Karpas-422 (cell line): ENCODE measurements at regions not wholly inside any gene's neighbourhood (a gene's known extent, or its start where the extent isn't known, plus 50 kb on each side); places are given as distances from the start of the nearest gene placed in this dataset.
A peak's percentile ranks its signal among the peaks of the same experiment; 100 is the strongest.

Source experiments
- DNase-seq: peaks from one replicate; pipeline ENCODE4 v3.0.0-alpha.2; 2015
- H2AFZ ChIP-seq: fragments of 200-600 bp; sonication (generic); 2 replicates; pipeline ENCODE4 v1.6.1; 2014; ENCODE audit warnings: antibody characterized with exemption, low read length, mixed read lengths
- H3K27ac ChIP-seq: fragments of 200-600 bp; sonication (generic); 2 replicates; pipeline ENCODE4 v1.5.1; 2014; ENCODE audit warnings: mild to moderate bottlenecking, low read length, moderate library complexity
- H3K27me3 ChIP-seq: fragments of 200-600 bp; sonication (generic); 2 replicates; pipeline ENCODE4 v1.6.1; 2014; ENCODE audit warnings: low read length, mixed read lengths
- H3K36me3 ChIP-seq: fragments of 200-600 bp; sonication (generic); 2 replicates; pipeline ENCODE4 v1.6.1; 2014; ENCODE audit warnings: low read length, mixed read lengths; ENCODE audit not compliant: insufficient read depth
- H3K4me1 ChIP-seq: fragments of 200-600 bp; sonication (generic); 2 replicates; pipeline ENCODE4 v1.6.1; 2014; ENCODE audit warnings: mild to moderate bottlenecking, low read length, mixed read lengths
- H3K4me2 ChIP-seq: fragments of 200-600 bp; sonication (generic); 2 replicates; pipeline ENCODE4 v1.6.1; 2014; ENCODE audit warnings: low read length, low read depth, mild to moderate bottlenecking; ENCODE audit not compliant: poor library complexity, severe bottlenecking
- H3K4me3 ChIP-seq: fragments of 200-600 bp; sonication (generic); 2 replicates; pipeline ENCODE4 v1.5.1; 2014; ENCODE audit warnings: mild to moderate bottlenecking, antibody characterized with exemption, low read length, mixed read lengths
- H3K79me2 ChIP-seq: fragments of 200-600 bp; sonication (generic); 2 replicates; pipeline ENCODE4 v1.6.1; 2014; ENCODE audit warnings: mild to moderate bottlenecking, low read length, mixed read lengths
- H3K9ac ChIP-seq: fragments of 200-600 bp; sonication (generic); 2 replicates; pipeline ENCODE4 v1.6.0; 2014; ENCODE audit warnings: low read length
- H3K9me2 ChIP-seq: fragments of 200-600 bp; sonication (generic), shearing (Covaris generic); replicated peaks from 2 replicates; pipeline ENCODE4 v1.6.0; 2014; ENCODE audit warnings: mild to moderate bottlenecking, low read length, moderate library complexity; ENCODE audit not compliant: insufficient read depth
- H3K9me3 ChIP-seq: fragments of 300-700, 200-600 bp; sonication (generic); 2 replicates; pipeline ENCODE4 v1.6.1; 2014; ENCODE audit warnings: low read length, mixed read lengths
- H4K20me1 ChIP-seq: fragments of 200-600 bp; sonication (generic); 2 replicates; pipeline ENCODE4 v1.6.1; 2014; ENCODE audit warnings: mild to moderate bottlenecking, antibody characterized with exemption, low read length, low read depth; ENCODE audit not compliant: insufficient read depth

- Histone ChIP-seq H3K9me2 (no peaks in the 10 kb centered on the region), H3K27ac (no peak overlapping the region), H3K9ac (no peak overlapping the region), H3K4me3 (no peak overlapping the region), H3K9me3 (no peaks in the 10 kb centered on the region), H3K4me2 (no peak overlapping the region), H4K20me1 (no peaks in the 10 kb centered on the region), H3K36me3 (no peaks in the 10 kb centered on the region), H3K79me2 (no peaks in the 10 kb centered on the region), H3K27me3 (no peaks in the 10 kb centered on the region), H2AFZ (no peak overlapping the region), H3K4me1 (no peaks in the 10 kb centered on the region)
- no peak for DNase-seq
Measured at GRCh38 chr2:33777786-33778185, 178.7 kb upstream of the FAM98A start.

DNA sequence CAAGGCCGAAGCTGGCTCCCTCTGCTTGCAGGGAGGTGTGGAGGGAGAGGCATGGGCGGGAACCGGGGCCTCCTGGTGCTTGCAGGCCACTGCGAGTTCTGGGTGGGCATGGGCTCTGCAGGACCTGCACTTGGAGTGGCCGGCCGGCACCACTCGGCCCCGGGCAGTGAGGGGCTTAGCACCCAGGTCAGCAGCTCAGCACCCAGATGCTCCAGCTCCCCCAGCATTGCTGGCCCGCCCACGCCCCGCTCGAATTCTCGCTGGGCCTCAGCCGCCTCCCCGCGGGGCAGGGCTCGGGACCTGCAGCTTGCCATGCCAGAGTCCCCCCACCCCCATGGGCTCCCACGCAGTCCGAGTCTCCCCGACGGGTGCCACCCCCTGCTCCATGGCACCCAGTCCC is 176.2 kb upstream of the FAM98A start:
- no peaks in the 10 kb centered on the region for H3K27me3 ChIP-seq
- H3K9me3 ChIP-seq, result no peaks in the 10 kb centered on the region
- no peaks in the 10 kb centered on the region for H4K20me1 ChIP-seq
- no peak overlapping the region for H2AFZ ChIP-seq
- no peaks in the 10 kb centered on the region for H3K4me1 ChIP-seq
- H3K9ac ChIP-seq, result no peak overlapping the region
- H3K4me2 ChIP-seq, result no peak overlapping the region
- no peaks in the 10 kb centered on the region for H3K9me2 ChIP-seq
- H3K27ac ChIP-seq, result no peak overlapping the region
- no peaks in the 10 kb centered on the region for H3K36me3 ChIP-seq
- no peak for DNase-seq
- H3K79me2 ChIP-seq, result no peaks in the 10 kb centered on the region
- no peak overlapping the region for H3K4me3 ChIP-seq

GRCh38 chr2:33770023-33770422 is 170.9 kb upstream of the FAM98A start:
- no peak for DNase-seq
- Histone ChIP-seq H4K20me1 (no peaks in the 10 kb centered on the region), H3K27ac (no peak overlapping the region), H3K4me1 (no peaks in the 10 kb centered on the region), H3K4me2 (no peak overlapping the region), H3K9ac (no peak overlapping the region), H3K27me3 (no peaks in the 10 kb centered on the region), H3K79me2 (no peaks in the 10 kb centered on the region), H3K9me3 (no peaks in the 10 kb centered on the region), H3K9me2 (no peaks in the 10 kb centered on the region), H3K4me3 (no peak overlapping the region), H2AFZ (no peak overlapping the region), H3K36me3 (no peaks in the 10 kb centered on the region)

DNA sequence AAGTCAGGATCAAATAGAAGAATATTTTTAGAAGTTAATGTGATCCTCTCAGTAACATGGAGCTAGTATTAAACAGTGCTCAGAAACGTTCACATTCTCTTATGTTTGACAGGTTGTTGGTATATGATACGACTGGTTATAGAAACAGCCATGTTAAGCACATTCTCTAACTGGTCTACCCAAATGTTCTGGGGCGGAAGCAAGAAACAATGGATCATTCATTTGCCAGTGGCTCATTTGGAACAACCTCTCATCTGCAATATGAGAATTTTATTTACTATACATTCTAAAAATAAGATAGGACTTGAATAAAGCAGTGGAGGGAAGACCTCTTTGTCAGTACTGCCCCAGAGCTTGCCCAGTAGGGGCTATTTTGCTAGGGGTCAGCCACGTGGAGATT is 167.1 kb upstream of the FAM98A start:
- Histone ChIP-seq H3K4me3 (no peak overlapping the region), H3K4me2 (no peak overlapping the region), H3K79me2 (no peaks in the 10 kb centered on the region), H4K20me1 (no peaks in the 10 kb centered on the region), H3K4me1 (no peaks in the 10 kb centered on the region), H3K9ac (no peak overlapping the region), H3K9me3 (no peaks in the 10 kb centered on the region), H3K27me3 (no peaks in the 10 kb centered on the region), H3K27ac (no peak overlapping the region), H3K9me2 (no peaks in the 10 kb centered on the region), H3K36me3 (no peaks in the 10 kb centered on the region), H2AFZ (no peak overlapping the region)
- DNase-seq, result no peak

GRCh38 chr2:33765122-33765521 is 166.0 kb upstream of the FAM98A start:
- no peak overlapping the region for H3K4me3 ChIP-seq
- no peak overlapping the region for H3K27ac ChIP-seq
- no peak overlapping the region for H3K9ac ChIP-seq
- H2AFZ ChIP-seq, result no peak overlapping the region
- no peaks in the 10 kb centered on the region for H3K4me1 ChIP-seq
- H3K36me3 ChIP-seq, result no peaks in the 10 kb centered on the region
- no peaks in the 10 kb centered on the region for H4K20me1 ChIP-seq
- no peaks in the 10 kb centered on the region for H3K9me3 ChIP-seq
- H3K27me3 ChIP-seq, result no peaks in the 10 kb centered on the region
- H3K4me2 ChIP-seq, result no peak overlapping the region
- peak; percentile 35 for DNase-seq
- H3K79me2 ChIP-seq, result no peaks in the 10 kb centered on the region
- H3K9me2 ChIP-seq, result no peaks in the 10 kb centered on the region

- Histone ChIP-seq H3K27ac (no peak overlapping the region), H4K20me1 (no peaks in the 10 kb centered on the region), H3K79me2 (no peaks in the 10 kb centered on the region), H3K27me3 (no peaks in the 10 kb centered on the region), H3K4me2 (no peak overlapping the region), H3K36me3 (no peaks in the 10 kb centered on the region), H2AFZ (no peak overlapping the region), H3K4me3 (no peak overlapping the region), H3K4me1 (no peaks in the 10 kb centered on the region), H3K9me2 (no peaks in the 10 kb centered on the region), H3K9ac (no peak overlapping the region), H3K9me3 (no peaks in the 10 kb centered on the region)
- no peak for DNase-seq
Measured at GRCh38 chr2:33764551-33764950, 165.5 kb upstream of the FAM98A start.

- Histone ChIP-seq H3K27ac (no peak overlapping the region), H3K79me2 (no peaks in the 10 kb centered on the region), H3K9me2 (no peaks in the 10 kb centered on the region), H3K4me2 (no peak overlapping the region), H4K20me1 (no peaks in the 10 kb centered on the region), H3K4me3 (no peak overlapping the region), H2AFZ (no peak overlapping the region), H3K36me3 (no peaks in the 10 kb centered on the region), H3K9me3 (no peaks in the 10 kb centered on the region), H3K4me1 (no peaks in the 10 kb centered on the region), H3K27me3 (no peaks in the 10 kb centered on the region; the same call in 1 of the 2 replicates), H3K9ac (no peak overlapping the region)
- DNase-seq, result peak; percentile 34
Measured at GRCh38 chr2:33763671-33764310, 164.7 kb upstream of the FAM98A start.

- H4K20me1 ChIP-seq, result no peaks in the 10 kb centered on the region
- H3K4me2 ChIP-seq, result no peak overlapping the region
- H2AFZ ChIP-seq, result no peak overlapping the region
- H3K4me1 ChIP-seq, result no peaks in the 10 kb centered on the region
- H3K9me2 ChIP-seq, result no peaks in the 10 kb centered on the region
- no peaks in the 10 kb centered on the region for H3K9me3 ChIP-seq
- H3K4me3 ChIP-seq, result no peak overlapping the region
- H3K79me2 ChIP-seq, result no peaks in the 10 kb centered on the region
- DNase-seq, result no peak
- no peaks in the 10 kb centered on the region for H3K36me3 ChIP-seq
- H3K27ac ChIP-seq, result no peak overlapping the region
- no peak overlapping the region for H3K9ac ChIP-seq
- no peaks in the 10 kb centered on the region; the same call in 1 of the 2 replicates for H3K27me3 ChIP-seq
Measured at GRCh38 chr2:33762636-33763035, 163.5 kb upstream of the FAM98A start.
